NCI-H69 (cell line): ENCODE measurements at regions not wholly inside any gene's neighbourhood (a gene's known extent, or its start where the extent isn't known, plus 50 kb on each side); places are given as distances from the start of the nearest gene placed in this dataset.

Source experiments
- DNase-seq: peaks from one replicate; lab custom pipeline; 2025; lab: John Stamatoyannopoulos, UW

DNA sequence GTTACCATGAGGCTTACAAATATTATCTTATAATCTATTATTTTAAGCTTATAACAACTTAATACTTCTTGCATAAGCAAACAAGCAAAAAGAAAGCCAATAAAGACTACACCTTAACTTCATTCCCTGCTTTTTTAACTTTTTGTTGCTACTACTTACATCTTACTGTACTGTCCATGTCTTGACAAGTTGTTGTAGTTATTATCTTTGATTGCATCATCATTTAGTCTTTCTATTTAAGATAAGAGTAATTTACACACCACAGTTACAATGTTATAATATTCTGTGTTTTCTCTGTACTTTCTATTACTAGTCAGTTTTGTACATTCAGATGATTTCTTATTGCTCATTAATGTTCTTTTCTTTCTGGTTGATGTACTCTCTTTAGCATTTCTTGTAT is 346.6 kb downstream of the SMARCA1 start:
- DNase-seq = no peak

DNA sequence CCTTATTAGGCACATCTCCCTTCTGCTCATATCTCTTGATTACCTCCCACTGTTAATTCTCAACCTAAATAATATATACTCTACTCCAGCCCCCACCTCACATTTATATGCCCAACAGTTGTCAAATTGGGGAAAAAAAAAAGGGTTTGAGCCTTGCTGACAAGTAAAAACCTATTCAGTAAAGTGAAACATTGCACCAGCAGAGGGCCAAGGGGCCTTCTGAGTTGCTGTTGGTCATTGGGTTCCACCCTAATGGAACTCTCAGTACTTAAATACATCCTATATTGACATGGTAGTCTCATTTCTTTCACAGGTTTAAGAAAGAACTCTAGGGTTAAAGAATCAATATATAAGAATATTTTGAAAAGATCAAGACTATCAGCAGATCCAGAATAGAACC is 362.2 kb downstream of the SMARCA1 start:
- DNase-seq = peak; percentile 7

DNA sequence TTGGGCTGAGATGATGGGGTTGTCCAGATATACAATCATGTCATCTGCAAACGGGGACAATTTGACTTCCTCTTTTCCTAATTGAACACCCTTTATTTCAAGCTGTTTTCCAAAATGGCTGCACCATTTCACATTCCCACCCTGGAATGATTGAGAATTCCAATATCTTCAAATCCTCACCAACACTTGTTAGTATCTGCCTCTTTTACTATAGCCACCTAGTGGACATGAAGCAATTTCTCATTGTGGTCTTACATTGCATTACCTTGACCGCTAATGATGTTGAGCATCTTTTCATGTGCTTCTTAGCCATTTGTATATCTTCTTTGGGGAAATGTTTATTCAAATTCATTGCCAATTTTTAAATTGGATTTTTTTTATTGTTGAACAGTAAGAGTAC is 364.8 kb downstream of the SMARCA1 start:
- DNase-seq = peak; percentile 7

GRCh38 chrX:129145840-129146272 is 377.4 kb downstream of the SMARCA1 start:
- DNase-seq = peak; percentile 92

- peak; percentile 90 for DNase-seq
Measured at GRCh38 chrX:129145385-129145784, 377.9 kb downstream of the SMARCA1 start.

DNA sequence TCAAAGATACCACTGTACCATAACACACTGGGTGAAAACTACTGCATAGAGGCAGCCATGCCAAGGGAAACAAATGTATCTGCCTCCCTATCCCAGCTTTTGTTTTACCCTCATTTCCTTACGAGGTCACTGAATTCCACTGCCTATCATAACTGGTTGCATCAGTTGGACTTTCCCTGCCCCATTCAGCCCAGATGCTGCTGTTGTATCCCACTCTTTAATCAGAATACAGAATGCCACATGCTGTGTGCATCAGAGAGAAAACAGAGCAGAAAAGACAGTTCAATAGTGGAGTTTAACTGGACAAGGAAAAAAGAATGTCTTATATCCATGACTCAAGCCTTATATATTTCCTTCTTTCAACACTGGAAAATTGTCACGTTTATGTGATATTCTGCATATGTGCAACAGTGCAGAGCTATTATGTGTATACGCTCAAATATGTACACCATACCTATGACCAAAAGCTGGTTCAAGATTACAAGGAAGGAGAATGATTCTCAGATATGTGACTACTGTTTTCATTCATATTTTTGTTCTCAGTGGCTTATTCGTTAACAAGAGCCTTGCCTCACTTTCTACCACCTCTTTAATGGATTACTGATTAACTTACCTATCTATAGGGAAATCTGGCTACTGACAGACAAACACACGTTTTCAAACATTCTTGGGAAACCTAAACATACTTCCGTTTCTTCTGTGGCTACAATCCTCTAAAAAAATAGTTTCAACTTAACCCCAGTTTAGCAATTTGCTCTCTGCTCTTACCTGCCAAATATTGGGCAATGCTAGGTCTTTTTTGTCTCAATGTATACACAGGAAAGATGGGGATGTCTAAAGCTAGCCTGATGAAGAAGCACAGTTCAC is 378.9 kb downstream of the SMARCA1 start:
- peak; percentile 54 for DNase-seq

GRCh38 chrX:129139837-129140598 is 383.3 kb downstream of the SMARCA1 start:
- DNase-seq = peak; percentile 95

GRCh38 chrX:129125122-129125914 is 398.0 kb downstream of the SMARCA1 start:
- no peak for DNase-seq

GRCh38 chrX:129123795-129124194 is 399.5 kb downstream of the SMARCA1 start:
- no peak for DNase-seq

DNA sequence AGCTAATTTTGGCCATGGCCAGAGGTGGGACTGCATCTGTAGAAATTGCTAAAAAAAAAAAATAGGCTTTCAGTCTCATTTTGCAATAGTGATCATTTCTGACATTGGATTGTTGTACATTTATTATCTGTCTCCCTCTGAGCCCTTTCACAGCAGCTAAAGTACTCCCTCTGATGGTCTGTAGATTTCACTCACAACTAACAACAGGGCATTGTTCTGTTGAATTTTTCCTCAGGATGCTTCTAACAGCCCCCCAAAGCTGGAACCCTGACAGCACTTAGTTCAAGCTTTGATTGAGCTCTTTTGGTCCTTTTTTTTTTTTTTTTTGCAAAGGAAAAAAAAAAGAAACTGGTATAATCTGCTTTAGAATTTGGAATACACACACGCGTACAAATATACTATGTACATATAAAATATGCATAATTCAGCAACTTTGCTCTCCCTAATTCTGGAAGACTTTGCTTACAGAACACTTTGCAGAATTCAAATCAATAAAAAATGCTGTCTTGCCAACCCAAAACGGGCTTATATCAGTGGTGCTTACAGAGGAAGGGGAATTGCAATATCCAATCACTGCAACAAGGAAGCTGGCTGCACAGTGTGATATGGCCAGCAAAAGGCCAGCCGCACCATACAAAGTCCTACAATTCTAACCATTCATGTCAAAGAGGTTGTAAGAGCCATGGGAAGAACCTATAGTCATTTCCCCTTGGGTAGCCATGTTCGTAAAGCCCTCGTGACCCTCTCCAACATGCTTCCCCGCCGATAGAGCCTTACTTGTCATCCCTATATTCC is 406.4 kb downstream of the SMARCA1 start:
- DNase-seq = peak; percentile 48

DNA sequence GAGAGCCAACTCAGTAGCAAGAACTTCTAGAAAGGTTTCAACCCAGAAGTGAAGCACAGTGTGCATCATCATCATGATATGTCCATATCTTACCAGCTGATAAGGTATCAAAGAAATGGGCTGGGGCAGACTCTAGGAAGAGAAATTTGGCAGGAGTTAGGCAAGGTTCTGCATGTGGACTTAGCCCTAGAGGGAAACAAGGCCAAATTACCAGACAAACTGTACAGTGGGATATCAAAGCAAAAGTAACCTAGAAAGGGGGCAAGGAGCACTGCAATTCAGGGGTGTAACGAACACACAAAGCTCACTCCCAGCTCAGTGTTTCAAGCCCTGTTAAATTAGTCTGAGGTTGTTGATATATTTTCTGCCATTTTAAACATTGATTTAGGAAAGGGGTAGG is 407.4 kb downstream of the SMARCA1 start:
- no peak for DNase-seq

DNA sequence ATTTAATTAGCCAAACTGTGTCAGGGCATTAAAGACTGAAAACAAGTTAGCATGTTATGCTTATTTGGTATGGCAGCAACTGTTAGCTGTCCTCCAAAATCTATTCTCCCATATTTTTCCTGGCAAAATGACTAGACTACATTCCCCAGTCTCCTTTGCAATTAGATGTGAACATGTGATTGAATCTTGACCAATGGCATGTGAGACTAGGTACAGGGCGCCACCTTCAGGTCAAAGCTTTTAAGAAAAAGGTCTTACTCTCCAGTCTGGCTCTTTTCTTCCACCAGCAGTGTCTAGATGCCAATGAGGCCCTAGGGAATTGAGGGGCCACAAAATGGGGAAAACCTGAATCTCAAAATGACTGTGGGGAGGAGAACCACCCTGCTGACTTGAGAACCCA is 408.2 kb downstream of the SMARCA1 start:
- DNase-seq = peak; percentile 75

DNA sequence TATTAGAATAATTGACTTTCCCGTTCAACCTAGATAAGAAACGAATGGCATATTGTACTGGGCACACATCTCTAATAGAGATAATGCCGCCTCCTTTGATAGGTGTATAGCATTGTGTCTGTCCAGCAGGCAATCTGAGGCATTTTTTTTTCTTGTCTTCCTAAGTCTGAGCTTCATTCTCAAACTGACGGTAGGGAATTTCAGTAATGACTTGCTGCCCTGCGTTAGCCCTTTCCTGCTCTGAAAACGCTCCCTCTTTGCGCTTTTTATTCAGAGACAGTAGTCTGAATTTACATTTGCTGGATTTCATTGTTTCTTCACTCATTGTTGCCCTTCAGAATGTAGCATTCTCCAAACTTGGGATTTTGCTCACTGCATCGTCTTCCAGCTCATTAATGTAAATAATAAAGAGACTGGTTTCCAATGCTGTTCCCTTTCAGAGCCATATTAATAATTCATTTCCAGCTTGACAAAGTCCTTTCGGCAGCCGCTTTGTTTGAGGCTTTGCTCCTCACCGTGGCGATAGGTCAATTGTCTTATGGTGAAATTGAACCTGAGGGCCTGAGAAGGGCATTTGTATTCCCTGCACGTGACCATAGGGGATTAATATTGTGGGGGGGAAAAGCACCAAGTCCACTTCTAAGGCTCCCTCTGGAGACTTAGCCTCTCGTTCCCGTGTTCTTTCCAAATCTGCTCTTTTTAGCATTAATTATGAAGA is 412.1 kb downstream of the SMARCA1 start:
- DNase-seq = no peak

DNA sequence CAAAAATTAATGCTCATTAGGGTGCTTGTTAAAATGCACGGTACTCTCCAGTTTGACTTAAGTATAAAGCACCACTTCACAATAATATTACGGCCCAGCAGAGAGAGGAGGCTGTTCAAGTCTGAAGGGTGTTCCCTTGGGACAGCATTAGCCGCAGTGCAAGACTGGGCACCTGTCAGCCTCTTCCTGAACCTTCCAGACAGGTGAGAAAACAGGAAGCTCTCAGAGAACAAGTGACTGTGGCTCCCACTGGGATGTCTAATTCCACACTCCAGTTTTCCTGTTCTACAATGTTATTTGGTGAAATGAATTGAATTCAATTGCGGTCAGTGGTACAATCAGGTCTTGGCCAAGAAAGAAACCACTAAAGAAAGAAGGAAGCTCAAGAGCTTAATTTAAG is 414.4 kb downstream of the SMARCA1 start:
- DNase-seq = peak; percentile 96

- DNase-seq = no peak
Measured at GRCh38 chrX:129099207-129099606, 424.1 kb downstream of the SMARCA1 start.

DNA sequence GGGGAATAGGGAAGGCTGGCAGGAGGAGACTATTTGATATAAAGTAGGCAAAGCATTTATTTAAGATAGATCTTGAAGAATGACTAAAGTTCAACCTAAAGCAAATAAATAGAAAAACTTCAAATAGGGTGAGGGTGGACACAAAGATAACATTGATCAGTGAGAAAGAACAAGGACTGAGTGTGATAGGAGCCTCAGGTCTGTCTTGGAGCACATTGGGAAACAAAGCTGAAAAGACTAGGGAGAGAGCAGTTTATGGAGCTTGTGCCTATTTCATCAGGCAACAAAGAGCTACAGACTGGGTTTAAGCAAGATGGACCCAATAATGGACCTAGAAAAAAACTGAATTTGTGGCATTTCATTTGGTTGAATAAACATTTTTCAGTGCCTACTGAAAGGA is 425.6 kb downstream of the SMARCA1 start:
- DNase-seq = no peak

GRCh38 chrX:129093706-129094105 is 429.6 kb downstream of the SMARCA1 start:
- peak; percentile 51 for DNase-seq

DNA sequence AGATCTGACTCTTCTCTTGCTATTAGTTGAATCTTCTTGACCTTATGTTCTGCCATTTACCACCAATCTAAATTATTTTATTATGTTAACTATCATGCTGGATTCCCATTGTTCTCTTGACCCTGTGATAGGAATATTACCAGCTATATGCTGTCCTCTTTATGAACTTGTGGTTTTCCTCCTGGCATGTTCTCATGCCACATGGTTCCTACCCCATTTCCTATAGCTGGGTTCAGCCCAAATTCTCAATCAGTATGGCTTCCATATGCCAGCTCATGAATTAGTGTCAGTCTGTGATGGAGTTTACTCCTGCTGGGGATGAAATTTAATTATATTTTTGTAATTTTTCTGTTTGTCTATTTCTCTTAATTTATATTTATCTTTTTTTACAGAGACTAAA is 430.5 kb downstream of the SMARCA1 start:
- DNase-seq = peak; percentile 28

DNA sequence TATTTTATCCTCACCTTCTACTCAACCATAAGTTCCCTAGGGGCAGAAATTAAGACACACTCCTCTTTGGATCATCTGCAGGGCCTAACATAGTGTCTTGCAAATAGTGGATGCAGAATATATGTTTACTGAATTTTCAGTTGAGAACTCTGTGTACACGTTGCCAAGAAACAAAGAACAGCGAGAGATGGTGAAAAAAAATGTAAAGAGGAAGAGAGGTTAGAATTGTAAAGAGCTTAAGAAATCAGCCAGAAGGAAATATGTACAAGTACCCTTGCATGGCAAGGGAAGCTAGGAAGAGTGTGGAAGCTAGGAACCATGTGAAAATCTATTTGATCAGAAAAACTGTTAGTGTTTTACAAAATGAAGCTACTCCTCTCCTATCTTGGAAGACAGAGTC is 431.0 kb downstream of the SMARCA1 start:
- DNase-seq = peak; percentile 63

- peak; percentile 93 for DNase-seq
Measured at GRCh38 chrX:129091097-129091496, 432.2 kb downstream of the SMARCA1 start.

- no peak for DNase-seq
Measured at GRCh38 chrX:129086802-129087201, 436.5 kb downstream of the SMARCA1 start.
